HCT116 (cell line): ENCODE measurements at regions not wholly inside any gene's neighbourhood (a gene's known extent, or its start where the extent isn't known, plus 50 kb on each side); places are given as distances from the start of the nearest gene placed in this dataset.

ENCODE experiments used
- ATF3 ChIP-seq: IDR thresholded peaks from 2 replicates; pipeline ENCODE4 v1.6.1; 2012
- CTCF ChIP-seq, 3 experiments: fragments of 200-600 bp in 1 of 3; sonication (generic) in 1 of 3; IDR thresholded peaks in 2 of 3; conservative IDR thresholded peaks in 1 of 3; 2 replicates each; pipeline ENCODE4 v1.5.1; 2012 to 2017; ENCODE audit warnings: low read depth in 2 of 3, low read length in 2 of 3, antibody characterized with exemption in 1 of 3, borderline replicate concordance in 1 of 3, control low read depth in 1 of 3, mild to moderate bottlenecking in 1 of 3, mixed read lengths in 1 of 3, mixed run types in 1 of 3, moderate library complexity in 1 of 3; ENCODE audit not compliant: insufficient read depth in 1 of 3
- EZH2 ChIP-seq: fragments of 200-600 bp; sonication (generic); IDR thresholded peaks from 2 replicates; pipeline ENCODE4 v1.6.1; 2017; ENCODE audit warnings: antibody characterized with exemption, mixed run types
- EZH2phosphoT487 ChIP-seq: fragments of 200-600 bp; IDR thresholded peaks from 2 replicates; pipeline ENCODE4 v1.6.1; 2018; ENCODE audit warnings: antibody characterized with exemption, borderline replicate concordance
- FOSL1 ChIP-seq: IDR thresholded peaks from 2 replicates; pipeline ENCODE4 v1.6.1; 2012; ENCODE audit warnings: low read depth
- MAX ChIP-seq: IDR thresholded peaks from 2 replicates; pipeline ENCODE4 v1.6.1; 2012
- POLR2A ChIP-seq: IDR thresholded peaks from 2 replicates; pipeline ENCODE4 v1.7.0; 2011; ENCODE audit warnings: borderline replicate concordance; ENCODE audit not compliant: insufficient read depth, insufficient read length; ENCODE audit errors: extremely low read depth
- POLR2AphosphoS5 ChIP-seq: IDR thresholded peaks from 2 replicates; pipeline ENCODE4 v1.6.1; 2011; ENCODE audit warnings: mild to moderate bottlenecking, low read depth, low read length, moderate library complexity
- RAD21 ChIP-seq: IDR thresholded peaks from 2 replicates; pipeline ENCODE4 v1.6.1; 2012; ENCODE audit warnings: low read depth, mild to moderate bottlenecking

GRCh38 chrX:27136325-27136724, 326.8 kb downstream of the PPP4R3C start:
- TF ChIP-seq POLR2A (no peak), FOSL1 (no peak), ATF3 (no peak), CTCF (IDR thresholded peaks at IDR 0.05 in 2 of 3, conservative IDR thresholded peaks at IDR 0.05 in 1 of 3; ENCODE audit: borderline replicate concordance in 1 of 3, insufficient read depth in 1 of 3, low read depth in 2 of 3, low read length in 2 of 3) (no peak), MAX (no peak), EZH2phosphoT487 (no peak), POLR2AphosphoS5 (no peak), EZH2 (no peak), RAD21 (no peak)
